B cell (primary cell): ENCODE measurements at regions not wholly inside any gene's neighbourhood (a gene's known extent, or its start where the extent isn't known, plus 50 kb on each side); places are given as distances from the start of the nearest gene placed in this dataset.

Experiments used
- ATAC-seq: fragments of 200-7000 bp; cut with Tn5 transposase; one replicate; pipeline ENCODE4 v1.10.0; 2021; ENCODE audit warnings: low read depth, mild to moderate bottlenecking, moderate number of reproducible peaks, moderate library complexity
- CTCF ChIA-PET: fragments of 350-600 bp; sonication (Branson Sonifier 250); formaldehyde crosslinking; loops from one replicate; lab custom pipeline; 2021; ENCODE audit warnings: antibody characterized with exemption, inconsistent platforms; lab: Charles Lee
- POLR2A ChIA-PET: fragments of 350-600 bp; sonication (Branson Sonifier 250); formaldehyde crosslinking; loops from one replicate; lab custom pipeline; 2021; ENCODE audit warnings: antibody characterized with exemption; lab: Charles Lee
- DNase-seq: peaks from one replicate; pipeline ENCODE4 v3.0.0; 2013
- H2AFZ ChIP-seq: 2 replicates; pipeline ENCODE4 v1.6.1; 2012; ENCODE audit warnings: mild to moderate bottlenecking, low read depth, low read length; ENCODE audit not compliant: insufficient read depth, poor library complexity, severe bottlenecking
- H3K27ac ChIP-seq, 2 donors: 1 replicate in 1 of 2; 2 replicates in 1 of 2; pipeline ENCODE4 v1.5.1; 2012 to 2013; ENCODE audit warnings: low read length in 2 of 2, mild to moderate bottlenecking in 2 of 2, moderate library complexity in 1 of 2
- H3K27me3 ChIP-seq, 4 experiments: fragments of 200-600 bp in 1 of 4; sonication (generic) in 1 of 4; replicated peaks in 1 of 4; 1 replicate in 2 of 4; 2 replicates in 2 of 4; pipeline versions ENCODE4 v1.6.1 to v1.7.0; 2013 to 2016; ENCODE audit warnings: low read length in 3 of 4, mild to moderate bottlenecking in 2 of 4, mixed read lengths in 1 of 4, moderate library complexity in 1 of 4; ENCODE audit not compliant: insufficient read depth in 4 of 4, control insufficient read depth in 3 of 4; ENCODE audit errors: control extremely low read depth in 1 of 4
- H3K36me3 ChIP-seq, 2 experiments: replicated peaks in 1 of 2; 1 replicate in 1 of 2; 2 replicates in 1 of 2; pipeline versions ENCODE4 v1.6.1 to v1.7.1; 2013; ENCODE audit warnings: low read length in 1 of 2; ENCODE audit not compliant: insufficient read depth in 2 of 2, control insufficient read depth in 1 of 2; ENCODE audit errors: control extremely low read depth in 1 of 2, extremely low read depth in 1 of 2
- H3K4me1 ChIP-seq, 2 donors: fragments of 200-600 bp in 1 of 2; sonication (generic) in 1 of 2; 1 replicate in 1 of 2; 2 replicates in 1 of 2; pipeline versions ENCODE4 v1.5.1 to v1.6.1; 2013 to 2017; ENCODE audit warnings: low read length in 2 of 2; ENCODE audit not compliant: control insufficient read depth in 2 of 2, insufficient read depth in 2 of 2
- H3K4me2 ChIP-seq: replicated peaks from 2 replicates; pipeline ENCODE3; 2012; ENCODE audit warnings: mild to moderate bottlenecking, low read depth, low read length; ENCODE audit not compliant: poor library complexity, severe bottlenecking
- H3K4me3 ChIP-seq, 5 experiments: fragments of 200-600 bp in 1 of 5; sonication (generic) in 1 of 5; 1 replicate in 3 of 5; 2 replicates in 2 of 5; pipeline versions ENCODE4 v1.5.1 to v1.7.0; 2011 to 2016; ENCODE audit warnings: low read length in 4 of 5, mild to moderate bottlenecking in 4 of 5, low read depth in 2 of 5, control low read depth in 1 of 5, moderate library complexity in 1 of 5; ENCODE audit not compliant: insufficient read depth in 1 of 5; ENCODE audit errors: control extremely low read depth in 1 of 5, extremely low read depth in 1 of 5
- H3K79me2 ChIP-seq: fragments of 200-600 bp; sonication (generic); one replicate; pipeline ENCODE4 v1.6.0; 2016; ENCODE audit warnings: low read length; ENCODE audit not compliant: control insufficient read depth, insufficient read depth
- H3K9ac ChIP-seq: fragments of 200-600 bp; sonication (generic); 2 replicates; pipeline ENCODE4 v1.6.1; 2017; ENCODE audit warnings: mild to moderate bottlenecking, low read length, moderate library complexity
- H3K9me3 ChIP-seq, 3 donors: one replicate each; pipeline versions ENCODE4 v1.6.1 to v1.7.1; 2013; ENCODE audit warnings: low read length in 2 of 3; ENCODE audit not compliant: control insufficient read depth in 2 of 3, insufficient read depth in 1 of 3; ENCODE audit errors: control extremely low read depth in 1 of 3
- H4K20me1 ChIP-seq: 2 replicates; pipeline ENCODE4 v1.6.0; 2012; ENCODE audit warnings: mild to moderate bottlenecking, low read length; ENCODE audit not compliant: insufficient read depth, control insufficient read depth, poor library complexity, severe bottlenecking
- H3K27ac Mint-ChIP-seq: one replicate; pipeline ENCODE4 v1.8.0; 2021; ENCODE audit warnings: mixed read lengths
- H3K27me3 Mint-ChIP-seq: one replicate; pipeline ENCODE4 v1.8.0; 2021; ENCODE audit warnings: mixed read lengths
- H3K4me1 Mint-ChIP-seq: one replicate; pipeline ENCODE4 v1.8.0; 2021; ENCODE audit warnings: mixed read lengths
- H3K4me3 Mint-ChIP-seq: one replicate; pipeline ENCODE4 v1.8.0; 2021; ENCODE audit warnings: mixed read lengths
- H3K9me3 Mint-ChIP-seq: one replicate; pipeline ENCODE4 v1.8.0; 2022; ENCODE audit warnings: mixed read lengths; ENCODE audit not compliant: insufficient read depth
- EZH2 ChIP-seq: IDR thresholded peaks from 2 replicates; pipeline ENCODE4 v1.6.1; 2012; ENCODE audit warnings: borderline replicate concordance, low read depth, mild to moderate bottlenecking, moderate library complexity, low read length; ENCODE audit not compliant: insufficient read depth, poor library complexity, severe bottlenecking
- WGBS: methylation state at CpG from one replicate; pipeline ENCODE4 v1.1.5; 2013; ENCODE audit warnings: missing lambda C conversion rate; ENCODE audit not compliant: insufficient coverage; 5-methylcytosine and 5-hydroxymethylcytosine counted together
- intact Hi-C: fragments of 100-400 bp; cut with micrococcal nuclease; formaldehyde crosslinking; loops from one replicate; pipeline ENCODE4 v1.10.0; 2022
- TF ChIP-seq, protein P1 (sequence below): fragments of 200-600 bp; IDR thresholded peaks from one replicate; pipeline ENCODE4 v1.8.0; 2022; ENCODE audit warnings: antibody characterized with exemption, mild to moderate bottlenecking

DNA sequence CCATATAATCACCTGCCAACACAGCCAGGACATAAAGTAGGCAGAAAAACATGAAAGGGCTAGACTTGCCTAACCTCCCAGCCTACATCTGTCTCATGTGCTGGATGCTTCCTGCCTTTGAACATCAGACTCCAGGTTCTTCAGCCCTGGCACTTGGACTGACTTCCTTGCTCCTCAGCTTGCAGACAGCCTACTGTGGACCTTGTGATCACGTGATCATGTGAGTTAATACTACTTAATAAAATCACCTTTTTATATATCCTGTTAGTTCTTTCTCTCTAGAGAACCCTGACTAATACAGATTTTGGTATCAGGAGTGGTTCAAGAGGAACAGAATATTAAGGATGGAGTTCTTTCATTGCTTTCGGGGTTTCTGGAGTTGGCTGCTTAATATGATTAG lies 2867.6 kb downstream of the PCDH9 start:
- Histone ChIP-seq H3K9me3 (peaks cover 0 to 3% (median 0%) of the 10 kb centered on the region in 3 donors), H3K36me3 (no peaks in the 10 kb centered on the region), H3K27me3 (no peaks in the 10 kb centered on the region), H4K20me1 (no peaks in the 10 kb centered on the region), H3K4me2 (no peak overlapping the region), H2AFZ (no peak overlapping the region), H3K4me3 (no peak overlapping the region), H3K79me2 (no peaks in the 10 kb centered on the region), H3K4me1 (no peaks in the 10 kb centered on the region), H3K9ac (no peak overlapping the region), H3K27ac (no peak overlapping the region)
- no peak overlapping the region for H3K4me3 Mint-ChIP-seq
- WGBS, result no CpG with 5 or more reads among the region's 2 CpGs
- no peak overlapping the region for H3K27ac Mint-ChIP-seq
- DNase-seq (no peak), ATAC-seq (no peak)
- intact Hi-C loops, result no loop called here
- H3K9me3 Mint-ChIP-seq, result peaks cover 9% of the 10 kb centered on the region
- H3K27me3 Mint-ChIP-seq, result no peaks in the 10 kb centered on the region
- TF ChIP-seq, protein P1, sequence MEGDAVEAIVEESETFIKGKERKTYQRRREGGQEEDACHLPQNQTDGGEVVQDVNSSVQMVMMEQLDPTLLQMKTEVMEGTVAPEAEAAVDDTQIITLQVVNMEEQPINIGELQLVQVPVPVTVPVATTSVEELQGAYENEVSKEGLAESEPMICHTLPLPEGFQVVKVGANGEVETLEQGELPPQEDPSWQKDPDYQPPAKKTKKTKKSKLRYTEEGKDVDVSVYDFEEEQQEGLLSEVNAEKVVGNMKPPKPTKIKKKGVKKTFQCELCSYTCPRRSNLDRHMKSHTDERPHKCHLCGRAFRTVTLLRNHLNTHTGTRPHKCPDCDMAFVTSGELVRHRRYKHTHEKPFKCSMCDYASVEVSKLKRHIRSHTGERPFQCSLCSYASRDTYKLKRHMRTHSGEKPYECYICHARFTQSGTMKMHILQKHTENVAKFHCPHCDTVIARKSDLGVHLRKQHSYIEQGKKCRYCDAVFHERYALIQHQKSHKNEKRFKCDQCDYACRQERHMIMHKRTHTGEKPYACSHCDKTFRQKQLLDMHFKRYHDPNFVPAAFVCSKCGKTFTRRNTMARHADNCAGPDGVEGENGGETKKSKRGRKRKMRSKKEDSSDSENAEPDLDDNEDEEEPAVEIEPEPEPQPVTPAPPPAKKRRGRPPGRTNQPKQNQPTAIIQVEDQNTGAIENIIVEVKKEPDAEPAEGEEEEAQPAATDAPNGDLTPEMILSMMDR, result no peak
- TF ChIP-seq EZH2, result no peak
- POLR2A ChIA-PET, result no interaction called here
- CTCF ChIA-PET, result no interaction called here
- H3K4me1 Mint-ChIP-seq, result no peaks in the 10 kb centered on the region

DNA sequence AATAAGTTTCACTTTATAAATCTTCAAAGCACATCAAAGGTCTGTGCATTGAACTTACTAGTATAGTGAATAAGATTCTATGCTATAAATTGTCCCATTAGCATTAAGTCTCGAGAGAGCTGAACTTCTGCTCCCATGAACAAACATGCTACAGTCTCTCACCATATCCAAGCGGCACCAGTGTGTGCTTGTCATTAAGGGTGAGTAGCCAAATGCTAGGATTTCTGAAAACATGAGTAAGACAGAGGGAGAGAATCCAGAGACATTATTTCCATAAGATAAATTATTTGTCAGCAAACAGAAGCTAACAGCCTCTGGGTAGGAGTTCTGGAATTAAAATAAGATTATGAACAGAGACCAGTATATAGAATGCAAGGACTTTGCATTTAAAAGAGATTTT lies 2882.5 kb downstream of the PCDH9 start:
- no peaks in the 10 kb centered on the region for H3K36me3 ChIP-seq
- Mint-ChIP-seq H3K27me3 (no peaks in the 10 kb centered on the region), H3K9me3 (no peaks in the 10 kb centered on the region), H3K4me1 (no peaks in the 10 kb centered on the region), H3K4me3 (no peak overlapping the region), H3K27ac (no peak overlapping the region)
- no peak for ATAC-seq
- H3K9ac ChIP-seq, result no peak overlapping the region
- H4K20me1 ChIP-seq, result no peaks in the 10 kb centered on the region
- DNase-seq, result no peak
- no peak overlapping the region for H2AFZ ChIP-seq
- TF ChIP-seq, protein P1, result no peak
- no peak for TF ChIP-seq EZH2
- intact Hi-C loops, result no loop called here
- no peaks in the 10 kb centered on the region for H3K4me1 ChIP-seq
- H3K27ac ChIP-seq, result no peak overlapping the region
- H3K27me3 ChIP-seq, result no peaks in the 10 kb centered on the region
- WGBS, result no CpG with 5 or more reads among the region's 2 CpGs
- H3K4me2 ChIP-seq, result no peak overlapping the region
- POLR2A ChIA-PET, result no interaction called here
- H3K79me2 ChIP-seq, result no peaks in the 10 kb centered on the region
- no peak overlapping the region for H3K4me3 ChIP-seq
- no peaks in the 10 kb centered on the region for H3K9me3 ChIP-seq
- CTCF ChIA-PET, result no interaction called here
